C4-2B (cell line): ENCODE measurements at regions not wholly inside any gene's neighbourhood (a gene's known extent, or its start where the extent isn't known, plus 50 kb on each side); places are given as distances from the start of the nearest gene placed in this dataset.

Experiments used
- H3K27ac ChIP-seq: fragments of 450-650 bp; 2 replicates; pipeline ENCODE4 v1.5.1; 2017
- ZFX ChIP-seq: fragments of 450-650 bp; IDR thresholded peaks from 2 replicates; pipeline ENCODE4 v1.6.1; 2017
- TF ChIP-seq, protein P1 (sequence below): fragments of 450-650 bp; conservative IDR thresholded peaks from 2 replicates; pipeline ENCODE4 v1.5.1; 2017; ENCODE audit warnings: mild to moderate bottlenecking

DNA sequence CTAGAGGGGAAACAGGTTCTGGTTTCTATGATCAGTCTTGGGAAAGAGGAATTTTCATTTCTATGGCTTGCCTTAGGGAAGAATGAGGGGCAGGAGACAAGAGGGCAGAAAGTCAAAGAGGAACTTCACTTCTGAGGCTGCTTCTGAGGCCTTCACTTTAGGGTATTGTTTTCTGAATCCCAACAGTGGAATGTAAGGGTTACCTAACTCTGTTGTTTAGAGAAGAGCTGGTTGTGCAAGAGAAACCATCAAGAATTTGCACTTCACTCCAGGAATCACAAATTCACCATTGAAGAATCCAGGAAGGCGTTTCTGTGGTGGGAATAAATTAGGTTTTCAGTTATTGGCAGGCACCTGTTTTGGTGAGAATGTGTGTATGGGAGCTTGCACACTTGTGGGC lies 126.7 kb upstream of the AMOT start:
- TF ChIP-seq, protein P1, sequence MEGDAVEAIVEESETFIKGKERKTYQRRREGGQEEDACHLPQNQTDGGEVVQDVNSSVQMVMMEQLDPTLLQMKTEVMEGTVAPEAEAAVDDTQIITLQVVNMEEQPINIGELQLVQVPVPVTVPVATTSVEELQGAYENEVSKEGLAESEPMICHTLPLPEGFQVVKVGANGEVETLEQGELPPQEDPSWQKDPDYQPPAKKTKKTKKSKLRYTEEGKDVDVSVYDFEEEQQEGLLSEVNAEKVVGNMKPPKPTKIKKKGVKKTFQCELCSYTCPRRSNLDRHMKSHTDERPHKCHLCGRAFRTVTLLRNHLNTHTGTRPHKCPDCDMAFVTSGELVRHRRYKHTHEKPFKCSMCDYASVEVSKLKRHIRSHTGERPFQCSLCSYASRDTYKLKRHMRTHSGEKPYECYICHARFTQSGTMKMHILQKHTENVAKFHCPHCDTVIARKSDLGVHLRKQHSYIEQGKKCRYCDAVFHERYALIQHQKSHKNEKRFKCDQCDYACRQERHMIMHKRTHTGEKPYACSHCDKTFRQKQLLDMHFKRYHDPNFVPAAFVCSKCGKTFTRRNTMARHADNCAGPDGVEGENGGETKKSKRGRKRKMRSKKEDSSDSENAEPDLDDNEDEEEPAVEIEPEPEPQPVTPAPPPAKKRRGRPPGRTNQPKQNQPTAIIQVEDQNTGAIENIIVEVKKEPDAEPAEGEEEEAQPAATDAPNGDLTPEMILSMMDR: no peak
- TF ChIP-seq ZFX: no peak

GRCh38 chrX:112961981-112962380 lies 121.3 kb upstream of the AMOT start:
- no peak overlapping the region for H3K27ac ChIP-seq
- no peak for TF ChIP-seq ZFX
- TF ChIP-seq, protein P1: no peak

More for the DNA sequence above, 126.7 kb upstream of the AMOT start:
- no peak overlapping the region for H3K27ac ChIP-seq

- no peak for TF ChIP-seq ZFX
- TF ChIP-seq, protein P1: no peak
- H3K27ac ChIP-seq: no peak overlapping the region
Measured at GRCh38 chrX:112947981-112948615, 107.5 kb upstream of the AMOT start.

- no peak overlapping the region for H3K27ac ChIP-seq
- TF ChIP-seq, protein P1: no peak
- no peak for TF ChIP-seq ZFX
Measured at GRCh38 chrX:112946227-112946626, 105.6 kb upstream of the AMOT start.

- H3K27ac ChIP-seq: no peak overlapping the region
- no peak for TF ChIP-seq ZFX
- TF ChIP-seq, protein P1: no peak
Measured at GRCh38 chrX:112945826-112946225, 105.2 kb upstream of the AMOT start.

DNA sequence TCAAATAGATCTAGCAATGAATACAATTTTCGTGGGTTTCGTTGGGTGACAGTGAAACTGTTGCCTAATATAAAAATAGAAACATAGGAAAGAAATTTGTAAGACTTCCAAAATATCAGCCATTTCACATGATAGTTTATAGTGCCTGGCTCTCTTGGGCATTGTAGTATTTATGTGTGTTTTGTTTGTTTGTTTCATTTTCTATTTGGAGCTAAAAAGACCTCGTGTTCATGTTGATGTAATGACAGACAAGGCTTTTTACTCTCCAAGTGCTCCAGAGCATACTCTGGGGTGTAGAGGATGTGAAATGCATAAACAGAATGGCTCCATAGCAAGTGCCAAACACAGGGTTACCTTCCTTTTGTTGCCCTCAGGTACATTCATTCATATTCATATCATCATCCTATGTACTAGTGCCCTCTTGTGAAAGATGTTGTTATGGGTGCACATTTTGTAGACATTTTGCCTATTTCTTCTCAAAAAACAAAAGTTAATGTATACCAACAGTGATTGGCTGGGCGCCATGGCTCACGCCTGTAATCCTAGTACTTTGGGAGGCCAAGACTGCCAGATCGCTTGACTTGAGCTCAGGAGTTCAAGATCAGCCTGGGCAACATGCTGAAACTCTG lies 100.7 kb upstream of the AMOT start:
- TF ChIP-seq, protein P1: peak; percentile 17
- no peak for TF ChIP-seq ZFX

GRCh38 chrX:112935029-112935428 lies 94.4 kb upstream of the AMOT start:
- TF ChIP-seq, protein P1: no peak
- no peak for TF ChIP-seq ZFX
- H3K27ac ChIP-seq: no peak overlapping the region

More for the DNA sequence above, 100.7 kb upstream of the AMOT start:
- H3K27ac ChIP-seq: no peak overlapping the region
